Liver (tissue), 3 donors: ENCODE measurements at regions not wholly inside any gene's neighbourhood (a gene's known extent, or its start where the extent isn't known, plus 50 kb on each side); places are given as distances from the start of the nearest gene placed in this dataset.

Experiments
- CTCF ChIP-seq: fragments of 150-350 bp; IDR thresholded peaks from 2 replicates; pipeline ENCODE4 v1.5.1; 2017; ENCODE audit warnings: improper control_type of control experiment, low read depth, low read length; ENCODE audit not compliant: missing input control
- FOXA1 ChIP-seq: IDR thresholded peaks from 2 replicates; pipeline ENCODE4 v1.6.1; 2016; ENCODE audit warnings: antibody characterized with exemption
- HNF4A ChIP-seq, 2 donors: conservative IDR thresholded peaks; 2 replicates each; pipeline ENCODE4 v1.6.1; 2016; ENCODE audit warnings: antibody characterized with exemption in 2 of 2, mild to moderate bottlenecking in 2 of 2
- JUND ChIP-seq, 2 donors: IDR thresholded peaks; 2 replicates each; pipeline ENCODE4 v1.6.1; 2016; ENCODE audit warnings: antibody characterized with exemption in 2 of 2
- MAX ChIP-seq: IDR thresholded peaks from 2 replicates; pipeline ENCODE4 v1.6.1; 2016; ENCODE audit warnings: antibody characterized with exemption
- SP1 ChIP-seq: IDR thresholded peaks from 2 replicates; pipeline ENCODE4 v1.6.1; 2018; ENCODE audit warnings: antibody characterized with exemption, mild to moderate bottlenecking
- donor health status: healthy.
- donor health status: healthy.

- TF ChIP-seq SP1 (no peak), HNF4A (conservative IDR thresholded peaks at IDR 0.05) (no peak), CTCF (no peak), MAX (no peak), JUND (IDR thresholded peaks at IDR 0.05) (no peak), FOXA1 (no peak)
Measured at GRCh38 chr2:67258831-67259230, 138.3 kb upstream of the ETAA1 start.
